Kidney capillary endothelial cell (primary cell): ENCODE measurements at regions not wholly inside any gene's neighbourhood (a gene's known extent, or its start where the extent isn't known, plus 50 kb on each side); places are given as distances from the start of the nearest gene placed in this dataset.
"Not testable (repeated sequence)": the region's sequence is repeated elsewhere in the genome, so short reads cannot be mapped to it uniquely, and the experiment has no call there.

Source experiments
- DNase-seq: peaks from one replicate; pipeline ENCODE4 v3.0.0-alpha.2; 2018; ENCODE audit warnings: low spot score

GRCh38 chr7:49669692-49670260 is 103.7 kb upstream of the VWC2 start:
- DNase-seq: no peak

DNA sequence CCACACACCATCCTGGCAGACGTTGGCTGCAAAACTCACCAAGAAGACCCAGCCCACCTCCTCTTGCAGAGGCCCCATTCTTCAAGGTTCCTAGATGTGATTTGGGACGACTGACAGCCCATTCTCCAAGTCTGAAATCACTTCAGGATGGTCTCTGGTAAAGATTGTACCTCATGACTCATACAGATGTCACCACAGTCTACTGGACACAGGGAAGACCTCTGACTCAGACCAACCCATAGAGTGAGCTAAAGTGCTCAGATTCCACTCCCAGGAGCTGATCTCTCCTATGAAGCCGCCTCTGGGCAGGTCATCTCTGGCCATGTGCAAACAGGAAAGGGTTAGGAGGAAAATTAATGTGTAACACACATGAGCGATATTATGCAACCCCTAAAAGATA is 102.4 kb upstream of the VWC2 start:
- no peak for DNase-seq

DNA sequence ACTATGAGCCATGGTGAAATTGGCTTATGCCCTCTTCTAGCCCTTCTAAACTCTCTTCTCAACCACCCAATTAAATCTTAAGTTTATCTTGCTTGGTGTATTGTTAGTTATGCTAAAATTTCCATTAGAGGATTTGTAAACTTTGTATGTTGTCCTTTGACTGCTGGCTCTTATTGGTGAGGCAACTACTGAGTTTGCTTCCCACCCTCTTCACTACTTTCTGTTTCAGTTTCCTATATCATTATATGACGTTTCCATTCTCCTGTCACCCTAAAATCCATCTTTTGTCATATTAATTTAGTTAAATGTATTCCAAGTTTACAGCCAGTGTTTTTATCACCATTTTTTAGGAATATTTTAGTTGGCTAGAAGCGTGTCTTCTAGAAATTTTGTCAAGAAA is 80.9 kb upstream of the VWC2 start:
- no peak for DNase-seq

DNA sequence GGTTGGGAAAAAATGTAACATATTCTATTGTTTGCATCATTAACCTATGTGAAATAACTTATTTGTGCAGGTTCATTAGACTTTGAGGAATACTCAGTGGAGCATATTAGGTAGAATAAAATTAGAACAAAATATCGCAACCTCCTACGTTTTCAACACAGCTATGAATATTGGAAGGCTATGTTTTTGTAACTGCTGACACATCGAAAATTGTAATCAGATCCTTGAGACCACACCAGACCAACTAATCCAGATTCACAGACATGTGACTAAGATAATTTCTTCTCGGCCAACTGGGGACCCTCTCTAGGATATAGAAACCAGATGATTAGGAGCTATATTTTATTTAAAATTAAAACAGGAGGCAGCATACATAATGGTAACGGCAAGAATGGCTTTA is 77.5 kb upstream of the VWC2 start:
- DNase-seq: no peak

DNA sequence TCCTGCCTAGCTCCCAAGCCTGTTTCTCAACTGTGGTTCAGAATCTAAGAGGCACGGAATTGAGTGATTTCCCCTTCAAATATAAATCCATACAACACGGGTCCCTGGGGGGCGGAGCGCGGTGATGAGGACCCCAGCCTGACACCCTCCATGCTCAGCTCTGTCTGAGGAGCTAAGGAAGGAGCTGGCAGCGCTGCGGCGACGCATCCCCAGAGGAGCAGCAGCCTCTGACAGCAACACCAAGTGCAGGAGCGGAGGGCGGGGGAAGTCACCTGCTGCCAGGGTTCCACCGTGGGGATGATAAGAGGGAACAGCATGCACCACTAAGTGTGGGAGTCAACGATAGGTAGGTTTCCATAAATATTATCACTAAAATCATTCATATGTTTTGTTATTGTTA is 72.6 kb upstream of the VWC2 start:
- no peak for DNase-seq

- no peak for DNase-seq
These were observed 71.3 kb upstream of the VWC2 start for GRCh38 chr7:49702099-49702498.

DNA sequence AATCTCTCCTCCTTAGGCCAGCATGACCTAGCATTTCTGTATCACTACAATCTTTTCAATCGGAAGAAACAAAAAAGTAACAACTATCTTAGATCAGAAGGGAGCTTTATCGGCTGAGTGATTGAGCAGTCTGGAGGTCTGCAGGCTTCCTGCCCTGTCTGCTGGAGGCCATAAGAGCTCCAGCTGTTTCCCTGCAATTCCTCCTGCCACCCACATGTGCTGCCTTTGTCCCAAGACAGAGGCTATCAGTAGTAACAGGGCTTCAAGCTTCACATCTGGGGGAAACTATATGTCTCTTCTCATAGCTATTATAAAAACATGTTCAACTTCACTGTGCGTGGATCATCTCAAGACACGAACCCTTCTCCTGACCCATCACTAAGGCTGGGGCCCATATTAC is 70.1 kb upstream of the VWC2 start:
- no peak for DNase-seq

GRCh38 chr7:49703881-49704280 is 69.6 kb upstream of the VWC2 start:
- DNase-seq: no peak

DNA sequence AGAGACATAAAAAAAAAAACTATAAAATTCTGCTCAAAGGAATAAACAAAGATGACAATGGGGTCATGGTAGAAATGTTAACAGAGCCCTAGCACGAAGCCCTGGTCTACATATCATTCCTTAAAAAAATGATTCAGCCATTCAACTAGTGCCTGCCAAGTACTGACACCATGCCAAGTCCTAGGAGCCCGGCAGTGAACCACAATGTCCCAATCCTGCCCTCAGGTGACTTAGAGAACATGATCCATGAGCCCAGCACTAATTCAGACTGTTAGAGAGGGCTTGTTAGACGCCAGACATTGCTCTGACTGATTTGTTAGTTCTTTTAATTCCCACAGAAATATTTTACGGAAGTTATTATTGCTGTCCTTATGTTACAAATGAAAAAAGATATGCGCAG is 67.3 kb upstream of the VWC2 start:
- no peak for DNase-seq

DNA sequence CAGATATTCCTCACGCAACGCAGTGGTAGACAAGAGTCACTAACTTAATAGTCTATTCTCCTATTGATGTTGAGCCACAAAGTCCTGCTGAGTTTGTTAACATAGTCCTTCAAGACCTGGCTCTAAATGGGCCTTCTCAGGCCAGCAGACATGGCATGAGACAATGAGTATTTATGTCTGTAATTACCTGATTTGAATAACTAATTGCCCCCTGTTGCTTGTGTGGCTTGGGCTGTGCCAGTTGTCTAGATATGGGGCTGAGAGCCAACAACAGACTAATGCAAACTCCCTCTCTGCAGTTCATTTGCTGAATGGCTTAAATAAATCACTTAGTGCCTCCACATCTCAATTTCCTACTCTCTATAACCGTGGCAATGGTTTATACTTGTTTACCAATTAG is 65.5 kb upstream of the VWC2 start:
- DNase-seq: no peak

DNA sequence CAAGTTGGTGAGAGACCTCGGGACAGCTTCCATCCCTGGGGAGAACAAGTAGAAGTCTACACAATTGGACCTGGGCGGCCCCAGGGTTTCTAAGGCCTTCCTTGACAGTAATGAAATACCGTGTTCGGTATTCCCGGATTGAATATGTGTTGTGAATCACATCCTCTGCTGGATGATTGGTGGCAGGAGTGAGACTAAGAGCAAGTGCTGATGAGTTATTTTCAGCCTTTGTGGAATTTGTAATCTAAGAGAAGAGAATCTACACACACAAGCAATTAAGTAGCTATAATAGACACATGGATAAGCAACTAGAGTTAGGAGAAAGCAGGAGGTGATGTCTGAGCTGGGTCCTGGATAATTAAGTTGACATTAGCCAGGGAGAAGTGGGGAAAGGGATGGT is 64.8 kb upstream of the VWC2 start:
- DNase-seq: no peak

DNA sequence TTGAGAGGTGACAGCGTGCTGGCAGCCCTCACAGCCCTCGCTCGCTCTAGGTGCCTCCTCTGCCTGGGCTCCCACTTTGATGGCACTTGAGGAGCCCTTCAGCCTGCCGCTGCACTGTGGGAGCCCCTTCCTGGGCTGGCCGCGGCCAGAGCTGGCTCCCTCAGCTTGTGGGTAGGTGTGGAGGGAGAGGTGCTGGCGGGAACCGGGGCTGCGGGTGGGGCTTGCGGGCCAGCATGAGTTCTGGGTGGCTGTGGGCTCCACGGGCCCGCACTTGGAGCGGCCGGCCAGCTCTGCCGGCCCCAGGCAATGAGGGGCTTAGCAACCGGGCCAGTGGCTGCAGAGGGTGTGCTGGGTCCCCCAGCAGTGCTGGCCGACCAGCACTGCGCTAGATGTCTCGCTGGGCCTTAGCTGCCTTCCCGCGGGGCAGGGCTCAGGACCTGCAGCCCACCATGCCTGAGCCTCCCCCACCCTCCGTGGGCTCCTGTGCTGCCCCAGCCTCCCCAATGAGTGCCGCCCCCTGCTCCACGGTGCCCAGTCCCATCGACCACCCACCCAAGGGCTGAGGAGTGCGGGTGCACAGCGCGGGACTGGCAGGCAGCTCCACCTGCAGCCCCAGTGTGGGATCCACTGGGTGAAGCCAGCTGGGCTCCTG is 62.2 kb upstream of the VWC2 start:
- DNase-seq: not testable (repeated sequence)

DNA sequence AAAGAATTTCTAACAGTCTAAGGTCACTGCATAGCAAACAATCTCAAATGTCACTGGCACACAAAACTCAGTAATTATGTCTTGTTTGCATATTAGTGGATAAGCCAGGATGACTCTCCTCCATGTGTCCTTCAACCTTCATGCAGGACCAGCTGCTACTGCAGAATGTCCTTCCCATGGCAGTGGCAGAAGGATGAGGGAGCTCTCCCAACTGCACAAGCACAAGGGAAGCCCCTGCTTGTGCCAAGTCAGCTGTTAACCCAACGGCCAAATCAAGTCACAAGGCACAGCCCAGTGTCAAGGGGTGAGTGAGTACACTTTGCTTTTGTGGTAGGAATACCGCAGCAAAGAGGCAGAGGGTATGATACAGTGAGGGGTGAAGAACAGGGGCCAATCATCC is 59.3 kb upstream of the VWC2 start:
- no peak for DNase-seq

GRCh38 chr7:49715486-49715885 is 58.0 kb upstream of the VWC2 start:
- no peak for DNase-seq

DNA sequence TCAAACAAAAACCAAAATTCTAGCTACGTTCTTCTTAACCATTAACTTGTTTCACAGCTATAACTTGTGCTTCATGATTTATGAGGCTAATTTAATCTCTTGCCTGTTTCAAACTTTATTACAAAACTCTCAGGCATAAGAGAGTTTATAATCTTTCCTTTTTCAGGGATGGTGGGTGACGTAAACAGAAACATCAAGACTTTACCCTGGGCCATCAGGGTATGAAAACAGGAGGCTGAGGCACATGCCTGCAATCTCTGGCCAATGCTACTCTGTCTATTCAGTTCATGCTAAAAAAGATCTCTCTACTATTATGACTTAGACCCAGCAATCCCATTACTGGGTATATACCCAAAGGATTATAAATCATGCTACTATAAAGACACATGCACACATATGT is 55.9 kb upstream of the VWC2 start:
- no peak for DNase-seq

GRCh38 chr7:49718760-49719159 is 54.7 kb upstream of the VWC2 start:
- no peak for DNase-seq

DNA sequence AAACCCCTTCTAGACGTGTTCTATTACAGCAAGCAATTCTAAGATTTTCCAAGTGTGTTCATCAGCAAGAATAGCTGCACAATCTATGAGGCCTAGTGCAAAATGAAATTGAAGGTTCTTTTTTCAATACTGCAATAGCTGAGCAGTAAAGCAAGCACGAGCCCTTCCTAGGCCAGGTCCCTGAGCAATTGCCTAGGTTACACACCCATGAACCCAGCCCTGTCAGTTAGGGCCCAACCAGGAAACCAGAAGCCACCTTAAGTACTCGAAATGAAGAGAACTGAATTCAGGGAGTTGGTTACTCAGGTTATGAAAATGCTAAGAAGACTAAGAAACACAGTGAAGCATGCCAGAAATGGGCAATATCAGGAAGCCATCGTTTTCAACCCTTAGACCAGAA is 52.0 kb upstream of the VWC2 start:
- DNase-seq: no peak
